Mucosa of rectum (tissue), 2 donors: ENCODE measurements at regions not wholly inside any gene's neighbourhood (a gene's known extent, or its start where the extent isn't known, plus 50 kb on each side); places are given as distances from the start of the nearest gene placed in this dataset.

ENCODE experiments used
- H3K27ac ChIP-seq, 2 donors: one replicate each; pipeline ENCODE4 v1.7.0; 2013; ENCODE audit warnings: inconsistent platforms in 2 of 2, low read depth in 2 of 2, low read length in 2 of 2
- H3K27me3 ChIP-seq, 2 donors: one replicate each; pipeline ENCODE4 v1.7.0; 2013; ENCODE audit warnings: low read length in 2 of 2; ENCODE audit not compliant: control insufficient read depth in 2 of 2, insufficient read depth in 2 of 2
- H3K36me3 ChIP-seq, 2 donors: one replicate each; pipeline ENCODE4 v1.7.0; 2013; ENCODE audit warnings: low read length in 2 of 2; ENCODE audit not compliant: control insufficient read depth in 2 of 2, insufficient read depth in 2 of 2
- H3K4me1 ChIP-seq, 2 donors: one replicate each; pipeline ENCODE4 v1.7.0; 2013; ENCODE audit warnings: low read length in 2 of 2, mild to moderate bottlenecking in 1 of 2; ENCODE audit not compliant: control insufficient read depth in 2 of 2, insufficient read depth in 2 of 2
- H3K4me3 ChIP-seq, 2 donors: one replicate each; pipeline ENCODE4 v1.7.0; 2013; ENCODE audit warnings: low read length in 2 of 2
- H3K9ac ChIP-seq, 2 donors: one replicate each; pipeline ENCODE4 v1.7.0; 2013; ENCODE audit warnings: low read length in 2 of 2, low read depth in 1 of 2, mild to moderate bottlenecking in 1 of 2
- H3K9me3 ChIP-seq, 2 donors: one replicate each; pipeline ENCODE4 v1.7.0; 2013; ENCODE audit warnings: low read length in 2 of 2; ENCODE audit not compliant: control insufficient read depth in 2 of 2
- donor health status: healthy.
- donor health status: Normal muscosa, but diverticular disease.

- no peaks in the 10 kb centered on the region for H3K9me3 ChIP-seq
- no peaks in the 10 kb centered on the region for H3K27me3 ChIP-seq
Measured at GRCh38 chr3:118396491-118396890, 638.2 kb downstream of the IGSF11 start.

GRCh38 chr3:118400086-118400485 is 634.6 kb downstream of the IGSF11 start:
- H3K9ac ChIP-seq, result no peak overlapping the region
- H3K4me1 ChIP-seq, result no peaks in the 10 kb centered on the region
- no peak overlapping the region for H3K4me3 ChIP-seq
- no peaks in the 10 kb centered on the region for H3K9me3 ChIP-seq
- H3K36me3 ChIP-seq, result no peaks in the 10 kb centered on the region
- no peak overlapping the region for H3K27ac ChIP-seq
- H3K27me3 ChIP-seq, result no peaks in the 10 kb centered on the region

More at GRCh38 chr3:118396491-118396890, 638.2 kb downstream of the IGSF11 start:
- H3K27ac ChIP-seq, result no peak overlapping the region
- H3K9ac ChIP-seq, result no peak overlapping the region
- no peaks in the 10 kb centered on the region for H3K36me3 ChIP-seq
- H3K4me1 ChIP-seq, result no peaks in the 10 kb centered on the region
- no peak overlapping the region for H3K4me3 ChIP-seq

DNA sequence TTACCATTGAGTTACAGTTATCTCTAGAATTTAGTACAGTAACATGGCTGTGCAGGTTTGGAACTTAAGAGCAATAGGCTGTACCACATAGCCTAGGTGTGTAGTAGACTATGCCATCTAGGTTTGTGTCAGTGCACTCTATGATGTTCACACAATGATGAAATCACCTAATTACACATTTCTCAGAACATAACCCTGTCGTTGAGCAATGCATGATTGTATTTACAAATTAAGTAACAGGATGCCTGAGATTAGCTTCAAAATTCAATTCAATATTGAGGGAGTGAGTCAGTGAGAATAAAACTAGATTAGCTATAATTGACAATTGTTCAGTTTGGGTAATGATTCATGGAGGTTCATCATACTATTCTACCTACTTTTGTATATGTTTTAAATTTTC is 633.8 kb downstream of the IGSF11 start:
- Histone ChIP-seq H3K36me3 (no peaks in the 10 kb centered on the region), H3K9ac (no peak overlapping the region), H3K27me3 (no peaks in the 10 kb centered on the region), H3K27ac (no peak overlapping the region), H3K4me1 (no peaks in the 10 kb centered on the region), H3K9me3 (no peaks in the 10 kb centered on the region), H3K4me3 (no peak overlapping the region)

DNA sequence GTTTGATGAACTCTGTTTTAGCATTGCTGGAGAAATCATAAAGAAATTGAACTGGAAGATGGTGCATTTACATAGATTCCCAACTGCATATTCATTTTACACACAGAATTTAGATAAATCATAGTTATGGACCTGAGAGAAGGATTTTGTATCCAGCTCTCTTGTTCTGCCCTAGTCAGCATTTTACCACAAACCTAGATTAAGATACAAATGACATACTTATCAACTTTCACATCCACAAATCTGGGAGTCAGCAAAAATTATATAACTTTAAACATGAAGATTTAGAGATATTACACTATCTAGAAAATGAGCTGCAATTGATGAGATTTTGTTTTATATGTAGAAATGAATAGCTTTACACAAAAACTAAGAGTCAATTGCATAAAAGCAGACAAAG is 632.8 kb downstream of the IGSF11 start:
- no peaks in the 10 kb centered on the region for H3K4me1 ChIP-seq
- H3K27me3 ChIP-seq, result no peaks in the 10 kb centered on the region
- H3K27ac ChIP-seq, result no peak overlapping the region
- no peak overlapping the region for H3K9ac ChIP-seq
- H3K9me3 ChIP-seq, result no peaks in the 10 kb centered on the region
- H3K4me3 ChIP-seq, result no peak overlapping the region
- no peaks in the 10 kb centered on the region for H3K36me3 ChIP-seq

DNA sequence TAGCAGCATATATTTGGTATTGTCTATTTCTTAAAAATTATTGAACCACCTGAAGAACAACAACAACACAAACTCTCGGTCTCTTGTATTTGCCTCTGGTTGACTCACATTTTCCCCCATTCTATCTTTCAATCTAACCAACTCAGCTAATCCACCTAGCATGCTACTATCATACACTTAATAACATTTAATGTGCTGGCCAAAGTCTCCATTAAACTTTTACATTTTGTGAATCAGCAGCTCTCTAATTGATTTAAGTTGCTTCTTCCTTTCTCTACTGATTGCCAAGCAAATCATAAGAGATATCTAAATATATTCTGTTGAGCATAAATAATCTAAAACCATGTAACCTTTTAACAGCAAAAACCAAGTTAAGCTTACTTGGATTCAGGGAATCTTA is 631.7 kb downstream of the IGSF11 start:
- Histone ChIP-seq H3K36me3 (no peaks in the 10 kb centered on the region), H3K27ac (no peak overlapping the region), H3K9me3 (no peaks in the 10 kb centered on the region), H3K9ac (no peak overlapping the region), H3K4me3 (no peak overlapping the region), H3K4me1 (no peaks in the 10 kb centered on the region), H3K27me3 (no peaks in the 10 kb centered on the region)

- no peak overlapping the region for H3K9ac ChIP-seq
- H3K9me3 ChIP-seq, result no peaks in the 10 kb centered on the region
- H3K36me3 ChIP-seq, result no peaks in the 10 kb centered on the region
- no peak overlapping the region for H3K4me3 ChIP-seq
- no peaks in the 10 kb centered on the region for H3K4me1 ChIP-seq
- H3K27me3 ChIP-seq, result no peaks in the 10 kb centered on the region
- H3K27ac ChIP-seq, result no peak overlapping the region
Measured at GRCh38 chr3:118406562-118406961, 628.1 kb downstream of the IGSF11 start.

DNA sequence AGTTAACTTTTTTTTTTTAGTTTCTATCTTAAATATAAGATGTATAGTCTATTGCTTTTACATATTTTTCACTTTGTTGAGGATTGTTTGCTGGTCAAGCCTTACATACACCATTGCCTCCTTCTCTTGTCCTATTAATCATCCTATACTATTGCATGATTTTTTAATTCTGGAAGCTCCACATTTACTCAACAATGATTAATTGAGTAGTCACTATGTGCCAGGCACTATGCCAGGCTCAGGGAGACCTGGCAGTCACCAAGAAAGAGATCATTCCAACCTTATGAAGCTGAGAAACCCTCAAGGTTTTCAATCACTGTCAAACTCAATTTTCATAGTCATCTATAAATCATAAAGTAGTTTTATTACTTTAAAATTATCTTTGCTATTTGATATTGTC is 626.2 kb downstream of the IGSF11 start:
- H3K36me3 ChIP-seq, result no peaks in the 10 kb centered on the region
- no peak overlapping the region for H3K27ac ChIP-seq
- no peaks in the 10 kb centered on the region for H3K9me3 ChIP-seq
- H3K9ac ChIP-seq, result no peak overlapping the region
- no peaks in the 10 kb centered on the region for H3K4me1 ChIP-seq
- no peak overlapping the region for H3K4me3 ChIP-seq
- H3K27me3 ChIP-seq, result no peaks in the 10 kb centered on the region

DNA sequence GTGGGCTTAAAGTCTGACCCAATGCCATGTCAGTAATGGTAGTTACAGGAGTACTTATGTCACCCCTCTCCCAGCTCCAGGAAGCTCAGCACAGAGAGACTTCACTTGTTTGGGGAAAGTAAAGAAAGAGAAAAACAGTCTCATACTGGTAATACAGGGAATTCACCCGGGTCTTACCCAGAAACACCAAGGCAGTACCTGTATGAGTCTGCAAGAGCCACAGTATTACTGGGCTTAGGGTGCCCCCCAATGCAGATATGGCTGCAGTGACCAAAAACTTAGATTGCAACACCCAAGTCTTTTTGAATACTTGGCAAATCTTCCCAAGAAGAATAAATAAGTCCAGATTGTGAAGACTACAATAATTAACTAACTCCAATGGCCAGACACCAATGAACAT is 622.1 kb downstream of the IGSF11 start:
- no peaks in the 10 kb centered on the region for H3K27me3 ChIP-seq
- no peak overlapping the region for H3K27ac ChIP-seq
- no peak overlapping the region for H3K4me3 ChIP-seq
- no peaks in the 10 kb centered on the region for H3K4me1 ChIP-seq
- no peak overlapping the region for H3K9ac ChIP-seq
- no peaks in the 10 kb centered on the region for H3K9me3 ChIP-seq
- H3K36me3 ChIP-seq, result no peaks in the 10 kb centered on the region

GRCh38 chr3:118425272-118425837 is 609.3 kb downstream of the IGSF11 start:
- Histone ChIP-seq H3K27ac (no peak overlapping the region), H3K36me3 (no peaks in the 10 kb centered on the region), H3K4me3 (no peak overlapping the region), H3K27me3 (no peaks in the 10 kb centered on the region), H3K9ac (no peak overlapping the region), H3K9me3 (no peaks in the 10 kb centered on the region), H3K4me1 (no peaks in the 10 kb centered on the region)

DNA sequence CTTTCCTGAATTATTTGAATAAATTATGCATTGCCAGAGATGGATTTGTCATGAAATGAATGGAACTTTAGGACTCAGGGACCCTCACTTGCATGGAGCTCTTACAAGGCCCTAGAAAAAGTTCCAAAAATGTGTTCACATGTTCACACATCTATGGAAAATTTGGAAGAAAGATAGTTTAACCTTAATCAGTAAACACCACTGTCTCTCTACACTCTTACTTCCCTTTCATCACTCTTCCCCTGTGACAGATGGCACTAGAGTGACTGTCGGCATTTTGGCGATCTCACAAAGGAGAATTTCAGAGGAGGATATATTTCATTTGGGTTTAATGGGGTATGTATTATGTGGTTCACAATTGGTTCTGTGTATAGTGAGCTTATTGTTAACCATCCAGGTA is 600.8 kb downstream of the IGSF11 start:
- Histone ChIP-seq H3K27ac (no peak overlapping the region), H3K4me1 (no peaks in the 10 kb centered on the region), H3K27me3 (no peaks in the 10 kb centered on the region), H3K9ac (no peak overlapping the region), H3K9me3 (no peaks in the 10 kb centered on the region), H3K36me3 (no peaks in the 10 kb centered on the region), H3K4me3 (no peak overlapping the region)

DNA sequence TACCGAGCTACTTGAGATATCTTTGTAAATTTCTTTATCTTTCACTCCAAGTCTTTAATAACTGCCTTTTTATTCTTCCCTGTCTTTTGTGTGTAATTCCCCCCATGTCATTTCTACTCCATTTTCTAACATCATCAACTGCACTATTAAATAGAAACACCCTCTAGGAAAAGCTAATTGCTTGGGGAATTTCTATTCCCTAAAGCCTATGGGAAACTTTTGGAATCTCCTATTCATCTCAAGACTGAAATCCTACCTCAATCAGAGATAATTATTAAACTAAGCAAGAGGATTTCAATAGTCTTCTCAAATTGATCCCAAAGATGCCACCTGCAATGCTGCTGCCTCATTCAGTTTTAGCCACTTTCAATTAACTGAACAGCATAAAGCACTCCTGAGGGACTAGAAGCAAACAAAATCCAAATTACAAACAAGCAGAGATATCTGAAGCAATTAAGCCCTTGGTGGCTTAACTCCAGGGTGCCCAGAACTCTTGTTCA is 598.7 kb downstream of the IGSF11 start:
- H3K36me3 ChIP-seq, result no peaks in the 10 kb centered on the region
- H3K4me1 ChIP-seq, result no peaks in the 10 kb centered on the region

More for the DNA sequence above, 598.7 kb downstream of the IGSF11 start:
- Histone ChIP-seq H3K9me3 (no peaks in the 10 kb centered on the region), H3K9ac (no peak overlapping the region), H3K4me3 (no peak overlapping the region), H3K27me3 (no peaks in the 10 kb centered on the region), H3K27ac (no peak overlapping the region)
